ENCODE measurements at regions not wholly inside any gene's neighbourhood (a gene's known extent, or its start where the extent isn't known, plus 50 kb on each side); places are given as distances from the start of the nearest gene placed in this dataset.

DNA sequence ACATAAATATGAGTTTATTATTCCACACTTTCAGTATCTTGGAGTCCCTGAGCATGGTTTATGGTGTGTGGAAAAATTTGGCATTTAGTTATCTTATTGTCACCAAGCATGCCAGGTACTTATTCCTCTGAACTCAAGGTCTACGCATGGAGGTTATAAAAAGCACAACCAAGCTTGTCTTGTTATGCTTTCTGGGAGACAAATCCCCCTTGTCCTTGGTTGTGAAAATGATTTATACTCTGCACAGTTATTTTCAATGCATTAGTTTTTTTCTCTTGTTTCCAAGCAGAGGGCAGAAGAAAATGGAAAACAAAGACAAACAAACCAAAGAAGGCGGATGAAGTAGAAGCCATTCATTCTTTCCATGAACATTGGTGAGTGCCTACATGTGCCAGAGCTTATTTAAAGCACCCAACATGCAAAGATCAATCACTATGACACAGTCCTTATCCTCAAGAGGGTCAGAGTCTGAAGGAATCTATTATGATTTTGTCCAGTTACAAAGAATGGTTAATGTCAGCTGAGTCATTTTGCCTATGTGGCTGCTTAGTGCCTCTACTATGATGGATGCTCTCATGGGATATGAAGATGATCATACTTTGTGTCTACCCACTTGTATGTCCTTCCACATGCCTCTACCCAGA is 323.1 kb downstream of the TENT4A start:
- H3K27ac Mint-ChIP-seq = no peak overlapping the region
- no peak overlapping the region for H3K4me3 Mint-ChIP-seq
- no peaks in the 10 kb centered on the region for H3K36me3 Mint-ChIP-seq (ENCODE audit: low read depth)
- H3K4me1 Mint-ChIP-seq (ENCODE audit: low read depth) = no peaks in the 10 kb centered on the region
- H3K27me3 Mint-ChIP-seq = peaks cover 4% of the 10 kb centered on the region
- H3K9me3 Mint-ChIP-seq = peaks cover 5% of the 10 kb centered on the region

DNA sequence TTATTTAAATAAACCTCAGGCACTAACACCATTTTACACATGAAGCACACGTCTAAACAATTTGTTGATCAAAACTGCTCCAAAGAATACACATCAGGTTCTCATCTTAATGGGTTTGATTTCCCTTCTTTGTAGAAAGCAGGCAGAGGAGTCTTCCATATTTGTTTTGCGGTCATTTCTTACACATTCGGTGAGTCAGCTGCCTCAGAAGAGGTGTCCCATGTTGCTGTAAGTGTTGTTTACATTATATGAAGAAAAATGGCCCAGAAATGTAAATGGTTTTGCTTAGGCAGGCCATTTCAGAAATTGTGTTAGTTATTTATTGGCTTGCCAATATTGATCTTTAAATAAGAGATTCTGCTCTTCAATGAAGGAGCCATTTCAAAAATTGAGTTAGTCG is 325.8 kb downstream of the TENT4A start:
- peaks cover 5% of the 10 kb centered on the region for H3K27me3 Mint-ChIP-seq
- H3K4me3 Mint-ChIP-seq = no peak overlapping the region
- no peaks in the 10 kb centered on the region for H3K4me1 Mint-ChIP-seq (ENCODE audit: low read depth)
- H3K27ac Mint-ChIP-seq = no peak overlapping the region
- H3K36me3 Mint-ChIP-seq (ENCODE audit: low read depth) = no peaks in the 10 kb centered on the region
- peaks cover 5% of the 10 kb centered on the region for H3K9me3 Mint-ChIP-seq

- Mint-ChIP-seq H3K4me1 (ENCODE audit: low read depth) (no peaks in the 10 kb centered on the region), H3K27ac (no peak overlapping the region), H3K27me3 (peaks cover 5% of the 10 kb centered on the region), H3K9me3 (peaks cover 5% of the 10 kb centered on the region), H3K36me3 (ENCODE audit: low read depth) (no peaks in the 10 kb centered on the region), H3K4me3 (no peak overlapping the region)
Measured at GRCh38 chr5:7040111-7040510, 326.9 kb downstream of the TENT4A start.

DNA sequence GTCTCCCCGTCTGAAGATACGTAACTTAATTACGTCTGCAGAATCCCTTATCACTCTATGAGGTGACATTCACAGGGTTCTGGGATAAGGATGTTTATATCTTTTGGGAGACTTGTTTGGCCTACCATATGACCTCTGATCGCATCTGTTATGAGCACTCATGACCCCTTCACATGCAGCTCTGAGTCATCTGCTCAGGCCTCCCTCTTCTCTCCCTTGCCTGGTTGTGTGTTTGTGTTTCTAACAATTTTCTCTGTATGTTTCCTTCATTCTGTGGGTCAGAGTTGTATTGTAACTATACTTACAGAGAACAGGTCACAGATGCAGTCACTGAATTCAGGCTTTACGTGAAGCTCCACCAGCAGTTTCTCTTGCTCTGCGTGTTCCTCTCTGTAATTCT is 330.6 kb downstream of the TENT4A start:
- no peak overlapping the region for H3K27ac Mint-ChIP-seq
- H3K4me1 Mint-ChIP-seq (ENCODE audit: low read depth) = no peaks in the 10 kb centered on the region
- H3K27me3 Mint-ChIP-seq = peaks cover 5% of the 10 kb centered on the region
- H3K4me3 Mint-ChIP-seq = no peak overlapping the region
- H3K9me3 Mint-ChIP-seq = no peaks in the 10 kb centered on the region
- H3K36me3 Mint-ChIP-seq (ENCODE audit: low read depth) = no peaks in the 10 kb centered on the region

GRCh38 chr5:7047511-7048261 is 334.5 kb downstream of the TENT4A start:
- Mint-ChIP-seq H3K4me1 (ENCODE audit: low read depth) (no peaks in the 10 kb centered on the region), H3K27ac (no peak overlapping the region), H3K27me3 (no peaks in the 10 kb centered on the region), H3K9me3 (no peaks in the 10 kb centered on the region), H3K4me3 (no peak overlapping the region), H3K36me3 (ENCODE audit: low read depth) (no peaks in the 10 kb centered on the region)

- Mint-ChIP-seq H3K9me3 (peaks cover 7% of the 10 kb centered on the region), H3K4me1 (ENCODE audit: low read depth) (no peaks in the 10 kb centered on the region), H3K27me3 (no peaks in the 10 kb centered on the region), H3K4me3 (no peak overlapping the region), H3K27ac (no peak overlapping the region), H3K36me3 (ENCODE audit: low read depth) (no peaks in the 10 kb centered on the region)
Measured at GRCh38 chr5:7050986-7051385, 337.8 kb downstream of the TENT4A start.

- Mint-ChIP-seq H3K4me1 (ENCODE audit: low read depth) (no peaks in the 10 kb centered on the region), H3K9me3 (peaks cover 7% of the 10 kb centered on the region), H3K36me3 (ENCODE audit: low read depth) (no peaks in the 10 kb centered on the region), H3K4me3 (no peak overlapping the region), H3K27ac (no peak overlapping the region), H3K27me3 (no peaks in the 10 kb centered on the region)
Measured at GRCh38 chr5:7053125-7053524, 339.9 kb downstream of the TENT4A start.

GRCh38 chr5:7053528-7054209 is 340.4 kb downstream of the TENT4A start:
- Mint-ChIP-seq H3K27ac (no peak overlapping the region), H3K36me3 (ENCODE audit: low read depth) (no peaks in the 10 kb centered on the region), H3K27me3 (no peaks in the 10 kb centered on the region), H3K4me1 (ENCODE audit: low read depth) (no peaks in the 10 kb centered on the region), H3K4me3 (no peak overlapping the region), H3K9me3 (peaks cover 7% of the 10 kb centered on the region)

DNA sequence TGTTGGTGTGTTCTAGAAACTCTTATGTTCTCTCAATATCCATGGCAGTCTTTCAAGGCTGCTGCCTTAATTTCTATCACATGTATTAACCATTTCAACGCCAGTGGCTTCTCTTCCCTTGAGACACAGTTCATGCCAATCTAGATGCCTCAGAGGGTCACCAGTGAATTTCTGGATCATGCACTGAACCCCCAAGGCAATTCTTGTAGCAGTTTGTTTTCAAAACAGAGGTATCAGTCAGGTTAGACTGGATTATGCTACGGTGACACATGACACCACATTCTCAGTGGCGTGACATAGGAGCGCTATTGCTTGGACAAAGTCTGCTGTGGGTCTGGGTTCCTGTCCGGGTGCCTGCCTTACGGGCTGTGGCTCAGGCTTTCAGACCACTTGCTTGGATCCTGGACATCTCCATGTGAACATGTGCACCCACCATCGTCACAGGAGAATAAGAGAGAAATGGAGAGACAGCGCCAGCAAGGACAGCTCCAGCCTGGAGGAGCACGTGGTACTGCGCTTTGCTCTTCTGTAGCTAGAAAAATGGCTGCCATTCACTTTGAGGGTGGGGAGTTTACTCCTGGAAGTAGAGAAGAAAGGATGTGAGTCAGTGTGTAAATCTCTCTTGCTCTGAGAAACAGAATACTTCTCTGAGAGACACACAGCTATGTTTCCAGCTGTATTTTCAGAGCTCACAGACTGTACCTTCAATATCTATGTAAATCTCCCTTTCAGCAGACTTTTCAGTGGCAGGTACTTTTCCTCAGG is 329.3 kb upstream of the ADCY2 start:
- H3K27ac Mint-ChIP-seq = no peak overlapping the region
- no peaks in the 10 kb centered on the region for H3K36me3 Mint-ChIP-seq (ENCODE audit: low read depth)
- H3K27me3 Mint-ChIP-seq = no peaks in the 10 kb centered on the region
- peaks cover 5% of the 10 kb centered on the region for H3K9me3 Mint-ChIP-seq
- H3K4me1 Mint-ChIP-seq (ENCODE audit: low read depth) = no peaks in the 10 kb centered on the region
- H3K4me3 Mint-ChIP-seq = no peak overlapping the region

DNA sequence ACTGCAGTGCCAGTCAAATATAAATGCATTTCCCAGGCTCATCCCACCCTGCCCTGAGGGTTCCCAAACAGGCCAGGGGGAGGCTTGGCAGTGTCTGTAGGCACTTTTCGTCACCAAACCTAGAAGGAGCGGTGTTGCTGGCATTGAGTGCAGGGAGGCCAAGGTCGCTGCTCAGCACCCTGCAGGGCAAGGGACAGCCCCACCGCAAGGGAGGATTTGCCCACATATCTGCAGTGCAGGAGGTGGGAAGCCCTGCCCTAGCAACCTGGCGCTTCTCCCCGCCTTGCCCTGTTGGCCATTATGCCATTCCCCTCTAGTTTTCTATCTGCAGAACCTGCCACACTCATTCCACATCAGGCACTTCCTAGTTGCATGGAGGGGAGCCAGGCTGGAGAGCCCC is 327.8 kb upstream of the ADCY2 start:
- Mint-ChIP-seq H3K4me3 (no peak overlapping the region), H3K9me3 (peaks cover under 1% of the 10 kb centered on the region), H3K36me3 (ENCODE audit: low read depth) (no peaks in the 10 kb centered on the region), H3K27ac (no peak overlapping the region), H3K4me1 (ENCODE audit: low read depth) (no peaks in the 10 kb centered on the region), H3K27me3 (no peaks in the 10 kb centered on the region)

DNA sequence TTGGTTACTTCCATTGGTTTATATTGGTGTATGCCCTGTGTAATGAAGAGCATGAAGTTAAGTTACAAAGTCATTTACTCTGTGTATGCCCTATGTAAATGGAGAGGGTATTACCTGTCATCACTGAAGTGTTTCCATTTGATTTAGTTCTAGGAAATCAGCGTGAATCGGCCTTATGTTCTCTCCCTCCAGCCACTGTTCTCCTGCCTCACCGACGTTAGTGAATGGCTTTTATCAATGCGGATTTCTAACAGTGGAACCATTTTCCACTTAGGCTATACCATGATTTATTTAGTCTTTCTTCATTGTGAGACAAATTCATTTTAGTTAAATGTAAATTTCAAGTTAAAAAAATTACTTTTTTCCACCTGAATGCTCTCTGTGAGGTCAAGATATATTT is 327.0 kb upstream of the ADCY2 start:
- no peaks in the 10 kb centered on the region for H3K4me1 Mint-ChIP-seq (ENCODE audit: low read depth)
- H3K27ac Mint-ChIP-seq = no peak overlapping the region
- H3K27me3 Mint-ChIP-seq = no peaks in the 10 kb centered on the region

GRCh38 chr5:7072188-7072587 is 323.8 kb upstream of the ADCY2 start:
- Mint-ChIP-seq H3K4me1 (ENCODE audit: low read depth) (no peaks in the 10 kb centered on the region), H3K27me3 (no peaks in the 10 kb centered on the region), H3K36me3 (ENCODE audit: low read depth) (no peaks in the 10 kb centered on the region), H3K4me3 (no peak overlapping the region), H3K9me3 (no peaks in the 10 kb centered on the region), H3K27ac (no peak overlapping the region)

More for the DNA sequence above, 327.0 kb upstream of the ADCY2 start:
- Mint-ChIP-seq H3K9me3 (no peaks in the 10 kb centered on the region), H3K4me3 (no peak overlapping the region), H3K36me3 (ENCODE audit: low read depth) (no peaks in the 10 kb centered on the region)

- Mint-ChIP-seq H3K4me1 (ENCODE audit: low read depth) (no peaks in the 10 kb centered on the region), H3K27ac (no peak overlapping the region), H3K27me3 (no peaks in the 10 kb centered on the region), H3K36me3 (ENCODE audit: low read depth) (no peaks in the 10 kb centered on the region), H3K9me3 (no peaks in the 10 kb centered on the region), H3K4me3 (no peak overlapping the region)
Measured at GRCh38 chr5:7073666-7074065, 322.3 kb upstream of the ADCY2 start.

DNA sequence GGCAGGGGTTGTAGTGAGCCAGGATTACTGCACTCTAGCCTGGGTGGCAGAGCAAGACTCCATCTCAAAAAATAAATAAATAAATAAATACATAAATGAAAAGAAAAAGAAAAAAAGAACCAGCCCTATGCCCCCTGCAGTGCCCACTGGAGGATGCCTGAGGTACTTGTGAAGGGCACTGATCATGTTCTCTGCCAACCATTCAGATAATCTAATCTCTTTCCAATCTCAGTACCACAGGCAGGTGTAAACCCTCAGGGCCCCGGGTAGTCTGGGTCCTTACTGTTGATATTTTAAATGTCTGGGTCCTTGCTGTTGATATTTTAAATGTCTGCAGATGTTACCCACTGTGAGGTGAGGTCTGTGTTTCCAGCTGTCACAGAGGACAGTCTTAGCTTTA is 321.8 kb upstream of the ADCY2 start:
- no peaks in the 10 kb centered on the region for H3K27me3 Mint-ChIP-seq
- no peaks in the 10 kb centered on the region for H3K4me1 Mint-ChIP-seq (ENCODE audit: low read depth)
- no peak overlapping the region for H3K4me3 Mint-ChIP-seq
- H3K9me3 Mint-ChIP-seq = no peaks in the 10 kb centered on the region
- H3K27ac Mint-ChIP-seq = no peak overlapping the region
- H3K36me3 Mint-ChIP-seq (ENCODE audit: low read depth) = no peaks in the 10 kb centered on the region

DNA sequence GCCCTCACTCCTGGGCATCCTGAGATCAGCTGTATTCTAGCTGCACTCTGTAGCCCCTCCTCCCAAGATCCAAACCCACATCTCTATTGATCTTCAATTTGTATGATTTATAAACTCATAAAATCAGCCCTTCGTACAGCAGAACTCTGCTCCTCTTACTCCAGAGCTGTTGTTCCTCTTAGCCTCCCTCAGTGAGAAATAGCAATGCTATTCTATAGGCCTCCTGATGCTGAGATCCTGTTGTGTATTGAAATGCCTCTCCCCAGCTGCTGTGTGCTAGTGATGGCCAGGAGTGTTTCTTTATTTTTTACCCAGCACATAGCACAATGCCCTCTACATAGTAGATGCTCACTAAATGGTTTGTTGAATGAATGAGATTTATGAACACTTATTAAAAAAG is 320.5 kb upstream of the ADCY2 start:
- peaks cover under 1% of the 10 kb centered on the region for H3K27me3 Mint-ChIP-seq
- no peak overlapping the region for H3K27ac Mint-ChIP-seq
- H3K9me3 Mint-ChIP-seq = no peaks in the 10 kb centered on the region
- no peaks in the 10 kb centered on the region for H3K4me1 Mint-ChIP-seq (ENCODE audit: low read depth)
- no peak overlapping the region for H3K4me3 Mint-ChIP-seq
- H3K36me3 Mint-ChIP-seq (ENCODE audit: low read depth) = no peaks in the 10 kb centered on the region

Data from stimulated activated naive CD8-positive, alpha-beta T cell treated with anti-CD3 and anti-CD28 coated beads, Interleukin-15, Interleukin-2, amounts not matched to agents 100 ng/mL and 50 ng/mL, for 24 hours (primary cell).